HEK293 (cell line): ENCODE measurements at regions not wholly inside any gene's neighbourhood (a gene's known extent, or its start where the extent isn't known, plus 50 kb on each side); places are given as distances from the start of the nearest gene placed in this dataset.

Experiments used
- CTCF ChIA-PET: fragments of 350-600 bp; formaldehyde crosslinking; extraction: SDS; loops from one replicate; lab custom pipeline; 2021; ENCODE audit warnings: antibody characterized with exemption; lab: Yijun Ruan, JAX
- POLR2A ChIA-PET: fragments of 300-600 bp; formaldehyde crosslinking; extraction: SDS; loops from one replicate; lab custom pipeline; 2020; ENCODE audit warnings: antibody characterized with exemption, inconsistent platforms; lab: Yijun Ruan, JAX
- H3K27ac ChIP-seq: fragments of 200-500 bp; sonication (Bioruptor generic); 2 replicates; pipeline ENCODE4 v1.5.1; 2014; ENCODE audit warnings: low read depth, low read length, control low read depth, inconsistent platforms; ENCODE audit errors: extremely low read depth
- H3K36me3 ChIP-seq, 2 experiments: fragments of 200-500 bp in 1 of 2; sonication (Bioruptor generic) in 1 of 2; 1 replicate in 1 of 2; 2 replicates in 1 of 2; pipeline ENCODE4 v1.5.1; 2014 to 2017; ENCODE audit warnings: inconsistent platforms in 2 of 2, low read length in 2 of 2; ENCODE audit not compliant: control insufficient read depth in 2 of 2, insufficient read depth in 1 of 2
- H3K4me1 ChIP-seq: fragments of 200-500 bp; sonication (Bioruptor generic); 2 replicates; pipeline ENCODE4 v1.5.1; 2014; ENCODE audit warnings: mild to moderate bottlenecking, low read length, inconsistent platforms; ENCODE audit not compliant: control insufficient read depth, insufficient read depth
- H3K4me3 ChIP-seq: 2 replicates; pipeline ENCODE4 v1.5.1; 2011; ENCODE audit warnings: low read depth, mild to moderate bottlenecking, control low read depth, low read length, moderate library complexity
- H3K9me3 ChIP-seq: fragments of 200-500 bp; sonication (Bioruptor generic); 2 replicates; pipeline ENCODE4 v1.5.1; 2014; ENCODE audit warnings: low read depth, low read length, inconsistent platforms; ENCODE audit not compliant: control insufficient read depth, insufficient read depth
- MYNN ChIP-seq: fragments of 450-650 bp; formaldehyde crosslinking; IDR thresholded peaks from 2 replicates; pipeline ENCODE4 v1.5.1; 2016; ENCODE audit warnings: missing biosample characterization, missing genetic modification characterization, borderline replicate concordance
- ZFP41 ChIP-seq: fragments of 450-650 bp; formaldehyde crosslinking; IDR thresholded peaks from 2 replicates; pipeline ENCODE4 v1.5.1; 2016; ENCODE audit warnings: missing biosample characterization, missing genetic modification characterization, borderline replicate concordance
- ZNF112 ChIP-seq: fragments of 450-650 bp; formaldehyde crosslinking; IDR thresholded peaks from 2 replicates; pipeline ENCODE4 v1.5.0; 2017; ENCODE audit warnings: missing biosample characterization, missing genetic modification characterization
- ZNF174 ChIP-seq: fragments of 450-650 bp; formaldehyde crosslinking; IDR thresholded peaks from 2 replicates; pipeline ENCODE4 v1.5.0; 2017; ENCODE audit warnings: missing biosample characterization, mild to moderate bottlenecking, missing genetic modification characterization
- ZNF175 ChIP-seq: fragments of 450-650 bp; formaldehyde crosslinking; IDR thresholded peaks from 2 replicates; pipeline ENCODE4 v1.5.1; 2016; ENCODE audit warnings: missing biosample characterization, missing genetic modification characterization
- ZNF184 ChIP-seq: fragments of 450-650 bp; IDR thresholded peaks from 2 replicates; pipeline ENCODE4 v1.5.1; 2018; ENCODE audit warnings: missing biosample characterization, mild to moderate bottlenecking, missing genetic modification characterization
- ZNF19 ChIP-seq: fragments of 450-650 bp; formaldehyde crosslinking; IDR thresholded peaks from 2 replicates; pipeline ENCODE4; 2016; ENCODE audit warnings: missing biosample characterization, missing genetic modification characterization, low read depth
- ZNF211 ChIP-seq: fragments of 450-650 bp; formaldehyde crosslinking; IDR thresholded peaks from 2 replicates; pipeline ENCODE4 v1.5.1; 2016; ENCODE audit warnings: low read depth, missing biosample characterization, missing genetic modification characterization
- ZNF394 ChIP-seq: fragments of 450-650 bp; formaldehyde crosslinking; IDR thresholded peaks from 2 replicates; pipeline ENCODE4 v1.5.1; 2016; ENCODE audit warnings: missing biosample characterization, missing genetic modification characterization, mild to moderate bottlenecking, moderate library complexity, borderline replicate concordance
- ZNF404 ChIP-seq: fragments of 450-650 bp; formaldehyde crosslinking; IDR thresholded peaks from 2 replicates; pipeline ENCODE4 v1.5.1; 2017; ENCODE audit warnings: missing biosample characterization, missing genetic modification characterization
- ZNF677 ChIP-seq: fragments of 450-650 bp; IDR thresholded peaks from 2 replicates; pipeline ENCODE4 v1.5.0; 2018; ENCODE audit warnings: missing biosample characterization, mild to moderate bottlenecking, missing genetic modification characterization, moderate library complexity
- ZNF830 ChIP-seq: fragments of 450-650 bp; IDR thresholded peaks from 2 replicates; pipeline ENCODE4 v1.5.0; 2018; ENCODE audit warnings: missing biosample characterization, missing genetic modification characterization, low read depth, mild to moderate bottlenecking, moderate library complexity
- TF ChIP-seq, protein P1 (sequence below): fragments of 450-650 bp; formaldehyde crosslinking; IDR thresholded peaks from 2 replicates; pipeline ENCODE4 v1.5.1; 2017; ENCODE audit warnings: missing biosample characterization, missing genetic modification characterization
- TF ChIP-seq, protein P2 (sequence below): fragments of 450-650 bp; formaldehyde crosslinking; IDR thresholded peaks from 2 replicates; pipeline ENCODE4 v1.5.0; 2017; ENCODE audit warnings: missing biosample characterization, missing genetic modification characterization, borderline replicate concordance
- TF ChIP-seq, protein P3 (sequence below): fragments of 450-650 bp; formaldehyde crosslinking; IDR thresholded peaks from 2 replicates; pipeline ENCODE4 v1.5.1; 2016; ENCODE audit warnings: missing biosample characterization, missing genetic modification characterization, borderline replicate concordance
- TF ChIP-seq, protein P4 (sequence below): fragments of 450-650 bp; formaldehyde crosslinking; IDR thresholded peaks from 2 replicates; pipeline ENCODE4 v1.5.1; 2016; ENCODE audit warnings: missing biosample characterization, missing genetic modification characterization, borderline replicate concordance
- TF ChIP-seq, protein P5 (sequence below): fragments of 450-650 bp; formaldehyde crosslinking; IDR thresholded peaks from 2 replicates; pipeline ENCODE4; 2016; ENCODE audit warnings: missing biosample characterization, missing genetic modification characterization
- TF ChIP-seq, protein P6 (sequence below): fragments of 450-650 bp; formaldehyde crosslinking; IDR thresholded peaks from 2 replicates; pipeline ENCODE4 v1.5.1; 2016; ENCODE audit warnings: missing biosample characterization, missing genetic modification characterization

DNA sequence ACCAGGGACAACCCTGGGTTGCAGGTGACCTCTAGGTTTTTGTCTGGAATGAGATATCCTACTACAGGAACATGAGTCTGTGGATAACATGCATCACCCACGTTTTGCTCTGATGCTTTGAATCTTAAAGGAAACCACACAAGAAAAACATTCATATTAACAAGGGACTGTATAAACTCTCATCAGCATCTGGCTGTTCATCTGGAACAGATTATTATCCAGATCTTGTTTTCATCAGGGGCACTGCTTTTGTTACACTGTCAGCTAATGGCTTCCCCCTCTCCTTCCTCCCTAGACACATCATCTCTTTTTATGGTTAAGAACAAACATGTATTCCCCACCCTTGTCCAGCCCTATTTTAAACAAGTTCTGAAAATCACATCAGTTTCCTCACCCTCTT lies 1095.7 kb downstream of the AACS start (continued):
- TF ChIP-seq, protein P1, sequence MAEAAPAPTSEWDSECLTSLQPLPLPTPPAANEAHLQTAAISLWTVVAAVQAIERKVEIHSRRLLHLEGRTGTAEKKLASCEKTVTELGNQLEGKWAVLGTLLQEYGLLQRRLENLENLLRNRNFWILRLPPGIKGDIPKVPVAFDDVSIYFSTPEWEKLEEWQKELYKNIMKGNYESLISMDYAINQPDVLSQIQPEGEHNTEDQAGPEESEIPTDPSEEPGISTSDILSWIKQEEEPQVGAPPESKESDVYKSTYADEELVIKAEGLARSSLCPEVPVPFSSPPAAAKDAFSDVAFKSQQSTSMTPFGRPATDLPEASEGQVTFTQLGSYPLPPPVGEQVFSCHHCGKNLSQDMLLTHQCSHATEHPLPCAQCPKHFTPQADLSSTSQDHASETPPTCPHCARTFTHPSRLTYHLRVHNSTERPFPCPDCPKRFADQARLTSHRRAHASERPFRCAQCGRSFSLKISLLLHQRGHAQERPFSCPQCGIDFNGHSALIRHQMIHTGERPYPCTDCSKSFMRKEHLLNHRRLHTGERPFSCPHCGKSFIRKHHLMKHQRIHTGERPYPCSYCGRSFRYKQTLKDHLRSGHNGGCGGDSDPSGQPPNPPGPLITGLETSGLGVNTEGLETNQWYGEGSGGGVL (tag by site-specific recombination), result no peak
- TF ChIP-seq, all 188 proteins: peak for 0

DNA sequence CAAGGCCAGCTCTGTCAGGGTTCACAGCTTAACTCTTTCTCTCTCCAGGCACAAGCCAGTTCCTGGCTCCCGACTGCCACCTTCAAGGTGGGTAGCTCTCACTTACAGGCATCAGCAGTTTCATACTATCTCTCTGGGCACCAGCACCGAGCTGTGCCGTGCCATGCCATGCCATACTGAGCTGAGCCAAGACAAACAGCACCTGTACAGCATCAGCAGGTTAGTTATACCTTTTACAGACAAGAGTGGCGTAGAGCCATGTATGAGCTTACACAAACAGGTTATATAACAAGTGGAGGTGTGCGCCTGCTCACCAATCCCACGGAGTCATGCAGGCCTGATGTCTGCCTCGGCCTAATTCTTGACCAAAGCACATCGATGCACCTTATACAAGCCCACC lies 1098.7 kb downstream of the AACS start:
- H3K4me3 ChIP-seq, result no peak overlapping the region
- H3K9me3 ChIP-seq, result no peaks in the 10 kb centered on the region
- H3K27ac ChIP-seq, result no peak overlapping the region
- H3K4me1 ChIP-seq, result no peaks in the 10 kb centered on the region
- H3K36me3 ChIP-seq, result no peaks in the 10 kb centered on the region
- TF ChIP-seq, protein P2, sequence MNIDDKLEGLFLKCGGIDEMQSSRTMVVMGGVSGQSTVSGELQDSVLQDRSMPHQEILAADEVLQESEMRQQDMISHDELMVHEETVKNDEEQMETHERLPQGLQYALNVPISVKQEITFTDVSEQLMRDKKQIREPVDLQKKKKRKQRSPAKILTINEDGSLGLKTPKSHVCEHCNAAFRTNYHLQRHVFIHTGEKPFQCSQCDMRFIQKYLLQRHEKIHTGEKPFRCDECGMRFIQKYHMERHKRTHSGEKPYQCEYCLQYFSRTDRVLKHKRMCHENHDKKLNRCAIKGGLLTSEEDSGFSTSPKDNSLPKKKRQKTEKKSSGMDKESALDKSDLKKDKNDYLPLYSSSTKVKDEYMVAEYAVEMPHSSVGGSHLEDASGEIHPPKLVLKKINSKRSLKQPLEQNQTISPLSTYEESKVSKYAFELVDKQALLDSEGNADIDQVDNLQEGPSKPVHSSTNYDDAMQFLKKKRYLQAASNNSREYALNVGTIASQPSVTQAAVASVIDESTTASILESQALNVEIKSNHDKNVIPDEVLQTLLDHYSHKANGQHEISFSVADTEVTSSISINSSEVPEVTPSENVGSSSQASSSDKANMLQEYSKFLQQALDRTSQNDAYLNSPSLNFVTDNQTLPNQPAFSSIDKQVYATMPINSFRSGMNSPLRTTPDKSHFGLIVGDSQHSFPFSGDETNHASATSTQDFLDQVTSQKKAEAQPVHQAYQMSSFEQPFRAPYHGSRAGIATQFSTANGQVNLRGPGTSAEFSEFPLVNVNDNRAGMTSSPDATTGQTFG (tag by site-specific recombination), result no peak
- no peak for TF ChIP-seq ZNF174 (tag by site-specific recombination)
- TF ChIP-seq ZNF830 (tag by site-specific recombination), result no peak
- TF ChIP-seq, protein P3, sequence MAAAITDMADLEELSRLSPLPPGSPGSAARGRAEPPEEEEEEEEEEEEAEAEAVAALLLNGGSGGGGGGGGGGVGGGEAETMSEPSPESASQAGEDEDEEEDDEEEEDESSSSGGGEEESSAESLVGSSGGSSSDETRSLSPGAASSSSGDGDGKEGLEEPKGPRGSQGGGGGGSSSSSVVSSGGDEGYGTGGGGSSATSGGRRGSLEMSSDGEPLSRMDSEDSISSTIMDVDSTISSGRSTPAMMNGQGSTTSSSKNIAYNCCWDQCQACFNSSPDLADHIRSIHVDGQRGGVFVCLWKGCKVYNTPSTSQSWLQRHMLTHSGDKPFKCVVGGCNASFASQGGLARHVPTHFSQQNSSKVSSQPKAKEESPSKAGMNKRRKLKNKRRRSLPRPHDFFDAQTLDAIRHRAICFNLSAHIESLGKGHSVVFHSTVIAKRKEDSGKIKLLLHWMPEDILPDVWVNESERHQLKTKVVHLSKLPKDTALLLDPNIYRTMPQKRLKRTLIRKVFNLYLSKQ (tag by site-specific recombination), result no peak
- TF ChIP-seq ZNF112 (tag by site-specific recombination), result no peak
- TF ChIP-seq, all 188 proteins: peak for 0
- ChIA-PET POLR2A (no interaction called here), CTCF (no interaction called here)

DNA sequence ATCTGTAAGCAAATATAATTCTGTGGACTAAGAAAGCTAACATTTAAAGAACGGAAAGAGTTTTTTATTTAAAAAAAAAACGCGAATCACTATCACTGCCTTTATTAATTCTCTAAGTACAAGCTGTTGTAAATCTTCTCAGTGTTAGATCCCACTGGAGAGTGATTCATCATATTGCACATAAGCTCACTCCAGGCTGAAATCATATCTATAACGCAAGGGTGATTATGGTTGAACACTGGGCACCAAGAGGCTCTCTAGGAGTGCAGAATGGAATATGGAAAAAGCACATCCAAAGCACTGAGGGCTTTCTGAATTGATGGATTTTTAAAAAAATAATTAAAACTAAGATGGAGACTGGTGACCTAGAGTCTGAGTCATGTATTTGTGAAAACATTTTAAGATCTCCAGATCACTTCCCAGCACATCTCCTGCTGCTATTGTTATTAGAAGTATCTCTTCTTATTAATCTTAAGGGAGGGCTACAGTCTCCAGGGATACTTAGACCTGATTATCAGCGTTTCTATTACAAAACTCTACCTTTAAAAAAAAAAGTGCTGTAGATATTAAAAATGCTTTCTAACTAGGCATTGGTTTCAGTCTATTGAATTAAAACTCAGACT lies 1106.8 kb downstream of the AACS start:
- Histone ChIP-seq H3K36me3 (no peaks in the 10 kb centered on the region), H3K27ac (no peak overlapping the region), H3K4me1 (no peaks in the 10 kb centered on the region), H3K9me3 (no peaks in the 10 kb centered on the region), H3K4me3 (no peak overlapping the region)
- ChIA-PET CTCF (no interaction called here), POLR2A (no interaction called here)
- TF ChIP-seq ZNF404 (tag by site-specific recombination) (no peak), ZNF394 (no peak), MYNN (tag by site-specific recombination) (no peak), ZNF19 (tag by site-specific recombination) (no peak), ZNF677 (tag by site-specific recombination) (no peak), ZNF211 (tag by site-specific recombination) (no peak), ZNF175 (tag by site-specific recombination) (no peak), ZFP41 (tag by site-specific recombination) (no peak), ZNF184 (tag by site-specific recombination) (no peak)
- TF ChIP-seq, protein P4, sequence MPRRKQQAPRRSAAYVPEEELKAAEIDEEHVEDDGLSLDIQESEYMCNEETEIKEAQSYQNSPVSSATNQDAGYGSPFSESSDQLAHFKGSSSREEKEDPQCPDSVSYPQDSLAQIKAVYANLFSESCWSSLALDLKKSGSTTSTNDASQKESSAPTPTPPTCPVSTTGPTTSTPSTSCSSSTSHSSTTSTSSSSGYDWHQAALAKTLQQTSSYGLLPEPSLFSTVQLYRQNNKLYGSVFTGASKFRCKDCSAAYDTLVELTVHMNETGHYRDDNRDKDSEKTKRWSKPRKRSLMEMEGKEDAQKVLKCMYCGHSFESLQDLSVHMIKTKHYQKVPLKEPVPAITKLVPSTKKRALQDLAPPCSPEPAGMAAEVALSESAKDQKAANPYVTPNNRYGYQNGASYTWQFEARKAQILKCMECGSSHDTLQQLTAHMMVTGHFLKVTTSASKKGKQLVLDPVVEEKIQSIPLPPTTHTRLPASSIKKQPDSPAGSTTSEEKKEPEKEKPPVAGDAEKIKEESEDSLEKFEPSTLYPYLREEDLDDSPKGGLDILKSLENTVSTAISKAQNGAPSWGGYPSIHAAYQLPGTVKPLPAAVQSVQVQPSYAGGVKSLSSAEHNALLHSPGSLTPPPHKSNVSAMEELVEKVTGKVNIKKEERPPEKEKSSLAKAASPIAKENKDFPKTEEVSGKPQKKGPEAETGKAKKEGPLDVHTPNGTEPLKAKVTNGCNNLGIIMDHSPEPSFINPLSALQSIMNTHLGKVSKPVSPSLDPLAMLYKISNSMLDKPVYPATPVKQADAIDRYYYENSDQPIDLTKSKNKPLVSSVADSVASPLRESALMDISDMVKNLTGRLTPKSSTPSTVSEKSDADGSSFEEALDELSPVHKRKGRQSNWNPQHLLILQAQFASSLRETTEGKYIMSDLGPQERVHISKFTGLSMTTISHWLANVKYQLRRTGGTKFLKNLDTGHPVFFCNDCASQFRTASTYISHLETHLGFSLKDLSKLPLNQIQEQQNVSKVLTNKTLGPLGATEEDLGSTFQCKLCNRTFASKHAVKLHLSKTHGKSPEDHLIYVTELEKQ (tag by site-specific recombination), result no peak
- TF ChIP-seq, protein P5, sequence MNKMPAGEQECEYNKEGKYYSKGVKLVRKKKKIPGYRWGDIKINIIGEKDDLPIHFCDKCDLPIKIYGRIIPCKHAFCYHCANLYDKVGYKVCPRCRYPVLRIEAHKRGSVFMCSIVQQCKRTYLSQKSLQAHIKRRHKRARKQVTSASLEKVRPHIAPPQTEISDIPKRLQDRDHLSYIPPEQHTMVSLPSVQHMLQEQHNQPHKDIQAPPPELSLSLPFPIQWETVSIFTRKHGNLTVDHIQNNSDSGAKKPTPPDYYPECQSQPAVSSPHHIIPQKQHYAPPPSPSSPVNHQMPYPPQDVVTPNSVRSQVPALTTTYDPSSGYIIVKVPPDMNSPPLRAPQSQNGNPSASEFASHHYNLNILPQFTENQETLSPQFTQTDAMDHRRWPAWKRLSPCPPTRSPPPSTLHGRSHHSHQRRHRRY (tag by site-specific recombination), result no peak
- TF ChIP-seq, protein P6, sequence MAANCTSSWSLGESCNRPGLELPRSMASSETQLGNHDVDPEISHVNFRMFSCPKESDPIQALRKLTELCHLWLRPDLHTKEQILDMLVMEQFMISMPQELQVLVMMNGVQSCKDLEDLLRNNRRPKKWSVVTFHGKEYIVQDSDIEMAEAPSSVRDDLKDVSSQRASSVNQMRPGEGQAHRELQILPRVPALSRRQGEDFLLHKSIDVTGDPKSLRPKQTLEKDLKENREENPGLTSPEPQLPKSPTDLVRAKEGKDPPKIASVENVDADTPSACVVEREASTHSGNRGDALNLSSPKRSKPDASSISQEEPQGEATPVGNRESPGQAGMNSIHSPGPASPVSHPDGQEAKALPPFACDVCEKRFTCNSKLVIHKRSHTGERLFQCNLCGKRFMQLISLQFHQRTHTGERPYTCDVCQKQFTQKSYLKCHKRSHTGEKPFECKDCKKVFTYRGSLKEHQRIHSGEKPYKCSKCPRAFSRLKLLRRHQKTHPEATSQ (tag by site-specific recombination), result no peak
